Erythroblast (primary cell): ENCODE measurements at regions not wholly inside any gene's neighbourhood (a gene's known extent, or its start where the extent isn't known, plus 50 kb on each side); places are given as distances from the start of the nearest gene placed in this dataset.

Experiments used
- GATA1 ChIP-seq: IDR thresholded peaks from 2 replicates; pipeline ENCODE4 v1.6.1; 2011; ENCODE audit warnings: low read depth, mild to moderate bottlenecking, control low read depth, low read length, moderate library complexity
- POLR2A ChIP-seq: IDR thresholded peaks from 2 replicates; pipeline ENCODE4 v1.6.1; 2011; ENCODE audit warnings: mild to moderate bottlenecking, low read length

DNA sequence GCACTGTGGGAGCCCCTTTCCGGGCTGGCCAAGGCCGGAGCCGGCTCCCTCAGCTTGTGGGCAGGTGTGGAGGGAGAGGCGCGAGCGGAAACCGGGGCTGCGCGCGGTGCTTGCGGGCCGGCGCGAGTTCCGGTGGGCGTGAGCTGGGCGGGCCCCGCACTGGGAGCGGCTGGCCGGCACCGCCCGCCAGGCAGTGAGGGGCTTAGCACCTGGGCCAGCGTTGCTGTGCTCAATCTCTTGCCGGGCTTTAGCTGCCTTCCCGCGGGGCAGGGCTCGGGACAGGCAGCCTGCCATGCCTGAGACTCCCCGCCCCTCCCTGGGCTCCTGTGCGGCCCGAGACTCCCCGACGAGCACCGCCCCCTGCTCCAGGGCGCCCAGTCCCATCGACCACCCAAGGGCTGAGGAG is 405.2 kb upstream of the PRR20A start:
- no peak for TF ChIP-seq GATA1
- no peak for TF ChIP-seq POLR2A
